WERI-Rb-1 (cell line): ENCODE measurements at regions not wholly inside any gene's neighbourhood (a gene's known extent, or its start where the extent isn't known, plus 50 kb on each side); places are given as distances from the start of the nearest gene placed in this dataset.

ENCODE experiments used
- DNase-seq: peaks from one replicate; pipeline ENCODE4 v3.0.0-alpha.2; 2020
- H3K27ac ChIP-seq: fragments of 250-450 bp; sonication (Bioruptor Pico); 2 replicates; pipeline ENCODE4 v1.5.1; 2020; ENCODE audit warnings: mild to moderate bottlenecking, moderate library complexity
- H3K27me3 ChIP-seq: fragments of 250-450 bp; sonication (Bioruptor Pico); 2 replicates; pipeline ENCODE4 v1.5.1; 2021; ENCODE audit warnings: mild to moderate bottlenecking, low read depth, moderate library complexity; ENCODE audit not compliant: insufficient read depth, severe bottlenecking
- H3K36me3 ChIP-seq: fragments of 250-450 bp; sonication (Bioruptor Pico); 2 replicates; pipeline ENCODE4 v1.5.1; 2020; ENCODE audit warnings: mild to moderate bottlenecking, moderate library complexity
- H3K4me3 ChIP-seq: 2 replicates; pipeline ENCODE4 v1.5.1; 2011; ENCODE audit warnings: low read depth, mild to moderate bottlenecking, control low read depth, low read length
- H3K9me3 ChIP-seq: fragments of 250-450 bp; sonication (Bioruptor Pico); 2 replicates; pipeline ENCODE4 v1.5.1; 2021; ENCODE audit warnings: mild to moderate bottlenecking, moderate library complexity; ENCODE audit not compliant: severe bottlenecking
- CTCF ChIP-seq: IDR thresholded peaks from 2 replicates; pipeline ENCODE4 v1.5.1; 2011; ENCODE audit warnings: low read depth, mild to moderate bottlenecking, control low read depth, inconsistent platforms, low read length

GRCh38 chr4:112807083-112807482, 170.1 kb downstream of the LARP7 start:
- H3K36me3 ChIP-seq: no peaks in the 10 kb centered on the region
- no peaks in the 10 kb centered on the region for H3K27me3 ChIP-seq
- H3K9me3 ChIP-seq: no peaks in the 10 kb centered on the region
- H3K4me3 ChIP-seq: no peak overlapping the region
- no peak for DNase-seq
- TF ChIP-seq CTCF: no peak
- no peak overlapping the region for H3K27ac ChIP-seq

- H3K9me3 ChIP-seq: no peaks in the 10 kb centered on the region
- no peak overlapping the region for H3K27ac ChIP-seq
- no peak overlapping the region for H3K4me3 ChIP-seq
- H3K27me3 ChIP-seq: no peaks in the 10 kb centered on the region
- H3K36me3 ChIP-seq: no peaks in the 10 kb centered on the region
- DNase-seq: no peak
- no peak for TF ChIP-seq CTCF
Measured at GRCh38 chr4:112808001-112808400, 171.1 kb downstream of the LARP7 start.

- H3K9me3 ChIP-seq: no peaks in the 10 kb centered on the region
Measured at GRCh38 chr4:112813790-112814189, 176.8 kb downstream of the LARP7 start.

GRCh38 chr4:112817933-112818593, 181.1 kb downstream of the LARP7 start:
- Histone ChIP-seq H3K27me3 (no peaks in the 10 kb centered on the region), H3K4me3 (peak overlapping the region; percentile 54), H3K9me3 (no peaks in the 10 kb centered on the region), H3K36me3 (no peaks in the 10 kb centered on the region), H3K27ac (peak overlapping the region; percentile 66)
- no peak for TF ChIP-seq CTCF
- peak; percentile 90 for DNase-seq

More at GRCh38 chr4:112813790-112814189, 176.8 kb downstream of the LARP7 start:
- Histone ChIP-seq H3K27me3 (no peaks in the 10 kb centered on the region), H3K27ac (no peak overlapping the region), H3K4me3 (no peak overlapping the region), H3K36me3 (no peaks in the 10 kb centered on the region)
- TF ChIP-seq CTCF: no peak
- no peak for DNase-seq

GRCh38 chr4:112818594-112818965, 181.6 kb downstream of the LARP7 start:
- Histone ChIP-seq H3K4me3 (peak overlapping the region; percentile 54), H3K36me3 (no peaks in the 10 kb centered on the region), H3K27ac (peak overlapping the region; percentile 66), H3K27me3 (no peaks in the 10 kb centered on the region), H3K9me3 (no peaks in the 10 kb centered on the region)
- no peak for DNase-seq
- TF ChIP-seq CTCF: no peak

- no peak for DNase-seq
- H3K36me3 ChIP-seq: 0 out of 2 replicates have a peak, but pooled peaks cover 2% of the 10 kb centered on the region
- no peaks in the 10 kb centered on the region for H3K27me3 ChIP-seq
- H3K27ac ChIP-seq: no peak overlapping the region
- H3K9me3 ChIP-seq: peaks cover 2% of the 10 kb centered on the region
- TF ChIP-seq CTCF: no peak
- no peak overlapping the region for H3K4me3 ChIP-seq
Measured at GRCh38 chr4:112819729-112820128, 182.8 kb downstream of the LARP7 start.
